ENCODE measurements at regions not wholly inside any gene's neighbourhood (a gene's known extent, or its start where the extent isn't known, plus 50 kb on each side); places are given as distances from the start of the nearest gene placed in this dataset.

DNA sequence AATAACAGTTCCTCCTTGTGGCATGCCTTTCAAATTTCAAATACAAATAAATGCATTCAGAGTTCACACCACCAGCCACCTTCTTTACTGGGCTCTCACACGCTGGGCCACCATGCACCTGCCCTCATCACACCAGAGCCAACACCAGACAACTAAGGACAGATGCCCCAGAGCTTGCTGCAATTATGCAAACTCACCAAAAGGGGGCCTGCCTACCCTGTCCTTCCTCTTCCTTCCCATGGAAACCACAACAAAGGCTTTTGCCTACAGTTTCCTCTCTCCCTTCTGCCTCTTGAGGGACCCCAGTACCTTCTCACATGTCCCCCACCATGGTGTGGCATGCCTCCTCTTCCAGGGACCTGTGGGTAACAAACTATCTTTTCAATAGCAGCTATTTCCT is 1333.9 kb upstream of the TENM3 start:
- DNase-seq = no peak

DNA sequence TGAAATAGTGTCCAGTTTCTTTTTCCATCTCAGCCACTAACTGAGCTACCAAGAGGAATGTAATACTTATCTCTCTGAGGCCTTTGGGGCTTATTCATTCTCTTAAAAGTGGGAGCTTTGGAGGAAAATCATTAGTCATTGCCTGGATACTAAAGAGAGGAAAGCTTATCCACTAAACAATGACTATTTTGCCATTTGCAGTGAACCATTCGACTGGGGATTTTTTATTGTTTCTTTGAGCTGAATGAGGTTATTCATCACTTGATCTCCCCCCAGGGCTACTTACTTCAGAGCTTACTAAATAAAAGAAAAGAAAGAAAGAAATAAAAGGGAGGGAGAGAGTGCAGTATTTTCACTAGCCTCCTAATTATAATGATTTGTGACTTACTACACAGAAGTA is 1329.5 kb upstream of the TENM3 start:
- no peak for DNase-seq

DNA sequence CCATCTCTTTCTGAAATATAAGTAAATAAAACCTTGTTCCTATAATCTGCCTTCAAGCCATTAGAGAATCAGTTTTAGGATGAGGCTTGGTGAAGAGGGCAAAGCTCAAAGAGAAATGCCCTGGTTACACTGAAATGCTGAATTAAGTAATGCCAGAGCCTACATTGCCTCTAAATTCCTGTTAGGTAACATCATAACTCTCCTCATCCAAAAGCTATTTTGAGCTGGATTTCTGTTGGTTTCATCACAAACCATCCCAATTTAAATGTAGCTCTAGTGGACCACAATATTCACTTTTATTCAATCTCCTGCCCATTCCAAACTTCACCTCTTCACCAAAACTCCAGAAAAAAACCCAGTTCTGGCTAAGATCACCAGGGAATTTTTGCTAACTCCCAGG is 1319.7 kb upstream of the TENM3 start:
- DNase-seq = no peak

DNA sequence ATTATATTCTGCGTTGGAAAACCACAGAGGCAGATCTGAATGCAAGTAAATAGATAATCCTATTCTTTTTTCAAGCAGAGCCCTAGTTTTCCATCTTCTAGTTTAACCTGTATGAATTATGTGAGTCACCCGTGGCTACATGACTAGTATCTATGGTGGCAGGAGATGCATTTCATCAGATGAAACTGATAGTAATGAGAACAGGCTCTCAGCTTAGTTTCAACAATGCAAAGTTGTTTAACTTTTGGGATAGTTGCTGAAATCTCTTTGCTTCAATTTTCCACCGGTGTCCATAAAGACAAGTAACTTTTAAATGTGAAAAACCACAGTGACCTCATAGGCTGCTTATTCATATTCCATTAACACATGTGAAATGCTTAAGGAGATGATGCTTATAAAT is 1317.4 kb upstream of the TENM3 start:
- DNase-seq = no peak

DNA sequence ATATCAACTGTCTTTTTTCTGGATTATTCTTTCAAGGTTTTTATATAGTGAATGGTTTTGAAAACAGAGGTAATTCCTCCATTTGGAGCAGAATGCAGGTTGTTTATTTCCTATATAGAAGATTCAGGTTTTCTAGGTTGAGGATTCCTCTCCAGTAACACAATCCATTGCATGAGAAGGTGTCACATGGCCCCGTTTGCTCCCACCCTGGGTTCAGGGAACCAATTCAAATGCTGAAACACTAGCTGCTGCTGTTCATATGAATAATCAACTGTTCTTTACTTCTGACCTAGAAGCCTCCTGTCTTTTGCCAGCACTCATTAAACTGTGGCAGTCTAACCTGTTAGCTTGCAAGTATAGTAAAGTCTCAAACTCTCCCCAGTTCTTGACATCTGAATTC is 1316.9 kb upstream of the TENM3 start:
- DNase-seq = no peak

DNA sequence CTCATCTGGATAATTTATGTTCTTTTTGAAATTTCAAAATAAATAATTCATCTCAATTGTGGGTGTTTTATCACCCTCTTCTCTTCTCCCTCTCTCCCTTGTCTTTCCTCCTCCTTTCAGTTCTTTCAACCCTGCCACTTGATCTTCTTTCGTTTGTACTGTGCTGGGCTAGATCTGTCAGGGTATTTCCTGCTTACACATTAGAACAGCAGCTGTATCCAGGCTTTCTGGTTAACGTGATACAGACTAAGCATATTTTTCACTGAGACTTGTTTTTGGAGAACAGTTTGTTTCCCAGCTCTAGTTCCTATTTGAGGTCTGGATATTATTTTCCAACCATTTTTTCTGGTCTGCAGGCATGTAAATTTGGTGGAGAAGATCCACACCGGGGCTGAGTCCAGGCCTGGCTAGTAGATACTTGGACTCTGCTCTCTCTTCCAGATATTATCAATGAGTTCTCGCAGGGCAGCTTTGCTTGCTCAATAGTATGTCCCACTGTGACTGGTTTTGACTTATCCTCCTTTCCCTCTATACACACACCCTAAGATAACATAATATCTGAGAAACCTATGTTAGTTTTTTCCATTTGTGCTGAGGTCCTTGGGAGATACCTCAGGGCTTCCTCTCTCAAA is 1310.7 kb upstream of the TENM3 start:
- DNase-seq = no peak

DNA sequence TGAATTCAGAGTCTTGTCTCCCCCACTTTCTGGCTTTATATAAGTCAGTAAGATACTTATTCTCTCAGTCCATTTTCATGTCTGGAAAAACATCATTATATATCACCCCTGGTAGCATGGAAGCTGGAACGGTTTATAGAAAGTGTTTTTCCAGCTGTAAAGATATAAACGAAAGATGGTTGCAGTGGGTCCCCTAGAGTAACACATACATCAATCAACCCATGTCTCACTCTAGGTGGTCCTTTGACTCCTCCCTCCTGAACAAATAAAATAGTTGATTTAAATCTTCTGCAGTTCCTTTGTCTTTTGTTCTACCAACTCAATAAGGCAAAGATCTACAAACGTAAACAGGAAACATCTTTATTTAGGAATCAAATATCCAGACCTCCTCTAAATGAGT is 1306.1 kb upstream of the TENM3 start:
- no peak for DNase-seq

DNA sequence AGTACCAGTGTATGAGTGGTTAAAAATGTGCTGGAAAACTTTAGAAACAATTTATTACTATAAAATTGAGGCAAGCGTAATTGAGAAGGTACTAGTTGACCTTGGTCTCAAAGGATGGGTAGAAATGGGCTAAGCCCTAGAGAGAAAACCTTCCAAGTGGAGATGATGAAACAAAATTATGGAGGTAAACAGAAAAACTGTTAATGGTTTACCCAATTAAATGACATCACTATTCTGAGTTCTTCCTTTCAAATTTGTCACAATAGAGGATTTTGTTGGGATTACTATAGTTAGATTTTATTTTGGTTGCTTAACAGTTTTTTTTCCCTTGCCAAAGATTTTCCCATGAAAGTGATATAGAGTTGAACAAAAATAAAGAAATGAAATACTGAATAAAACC is 1302.5 kb upstream of the TENM3 start:
- DNase-seq = no peak

DNA sequence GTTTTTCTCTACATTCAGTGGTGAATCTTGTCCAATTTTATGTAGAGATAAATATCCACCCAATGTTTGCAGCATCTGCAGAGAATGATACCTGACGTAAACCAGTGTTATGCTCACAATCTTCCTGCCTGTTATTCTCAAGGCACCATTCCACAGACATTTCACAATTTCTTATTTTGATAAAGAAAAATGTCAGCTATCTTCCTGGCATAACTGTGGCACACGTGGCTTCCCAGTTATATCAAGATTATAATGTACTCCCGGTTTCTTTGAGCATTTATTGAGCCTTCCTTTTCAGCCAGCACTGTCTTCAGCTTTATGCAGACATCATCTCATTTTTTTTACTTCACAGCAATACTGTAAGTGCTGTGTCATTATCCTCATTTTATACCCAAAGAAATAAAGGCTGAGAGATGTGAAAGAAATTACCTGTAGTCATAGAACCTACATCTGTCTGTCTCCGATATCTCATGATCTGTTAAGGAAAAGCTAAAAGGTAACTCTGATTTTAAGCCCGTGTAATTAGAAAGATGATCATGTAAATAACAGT is 1300.8 kb upstream of the TENM3 start:
- DNase-seq = no peak

DNA sequence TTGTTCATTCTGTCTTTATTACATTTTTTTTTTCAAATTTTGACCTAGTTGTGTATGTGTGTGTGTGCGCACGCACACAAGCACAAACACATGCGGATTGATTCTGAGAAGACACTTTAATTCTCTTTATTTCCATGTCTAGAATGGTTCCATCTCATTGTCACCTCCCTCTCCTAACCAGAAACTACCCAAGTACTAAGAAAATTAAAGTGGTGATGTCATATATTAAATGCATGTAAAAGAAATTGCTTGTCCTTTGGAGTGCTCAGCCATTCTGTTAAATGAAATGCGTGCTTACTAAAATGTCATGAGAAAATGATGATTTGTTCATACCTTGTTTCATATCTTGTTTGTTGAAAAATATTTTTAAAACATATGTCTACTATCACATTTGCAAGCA is 1297.0 kb upstream of the TENM3 start:
- no peak for DNase-seq

DNA sequence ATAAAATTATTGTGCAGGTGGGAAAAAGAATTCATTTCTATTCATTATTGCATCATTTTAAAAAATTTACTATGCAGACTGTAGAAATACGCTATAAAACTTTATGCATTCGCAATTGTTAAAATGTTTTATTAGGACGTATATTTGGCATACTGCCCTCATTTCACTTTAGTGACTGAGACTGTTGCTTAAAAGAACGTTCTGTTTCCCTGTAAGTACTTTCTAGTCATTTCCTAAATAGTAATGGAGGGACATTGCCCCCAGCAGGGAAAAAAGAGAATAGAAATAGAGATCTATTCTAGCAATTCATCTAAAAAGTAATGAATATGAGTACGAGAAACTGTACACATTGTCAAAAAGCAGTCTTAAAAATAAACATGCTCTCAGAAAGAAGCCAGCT is 1295.8 kb upstream of the TENM3 start:
- DNase-seq = no peak

DNA sequence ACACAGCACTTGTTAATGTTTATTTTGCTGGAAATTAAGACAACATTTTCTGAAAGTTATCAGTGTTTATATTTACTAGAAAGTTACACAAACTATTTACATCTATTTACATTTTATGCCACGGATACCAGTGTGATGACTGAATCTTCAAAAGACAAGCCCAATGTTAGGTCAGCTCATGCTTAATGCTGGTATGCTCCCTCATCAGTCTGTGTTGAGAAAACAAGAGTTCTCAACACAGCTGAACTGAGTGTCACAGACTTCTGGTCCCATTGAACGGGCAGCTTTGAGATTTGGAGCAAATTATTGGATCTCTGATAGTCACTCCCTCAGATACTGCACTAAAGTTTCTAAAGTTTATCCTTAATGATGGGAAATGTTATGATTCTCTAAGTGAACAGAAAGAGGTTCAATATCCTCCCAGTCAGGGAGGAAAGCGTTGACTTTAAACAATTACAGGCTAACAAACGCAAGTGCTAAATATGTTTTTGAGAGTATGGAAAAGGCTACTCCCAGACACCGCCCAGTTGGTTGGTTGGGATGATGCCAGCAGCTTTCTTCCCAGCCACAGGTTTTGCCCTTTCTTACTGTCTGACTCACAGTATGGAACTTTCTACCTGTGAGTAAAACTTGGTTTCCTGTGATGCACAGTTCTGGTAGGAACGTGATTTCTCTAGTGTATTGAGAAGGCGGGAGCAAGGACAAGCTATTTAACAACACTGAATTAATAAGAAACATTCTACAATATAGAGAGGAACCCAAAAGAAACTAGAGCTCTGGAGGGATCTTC is 1293.6 kb upstream of the TENM3 start:
- DNase-seq = no peak

DNA sequence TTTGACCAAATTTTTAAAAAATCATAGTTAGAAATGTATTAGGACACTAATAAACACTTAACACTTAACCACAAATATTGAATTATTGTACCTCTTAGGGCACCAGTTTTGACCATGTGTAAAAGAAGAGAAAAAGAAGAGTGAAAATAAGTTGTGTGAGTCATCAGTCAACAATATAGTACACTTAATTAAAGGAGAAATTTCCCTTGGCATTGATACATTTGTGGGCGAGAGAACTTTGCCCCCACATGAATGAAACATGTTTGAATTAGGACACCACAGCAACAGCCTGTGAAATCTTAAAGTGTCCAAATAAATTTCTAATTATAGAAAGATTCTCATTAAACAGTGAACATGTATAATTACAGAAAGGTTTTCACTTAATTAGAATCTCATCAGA is 1292.8 kb upstream of the TENM3 start:
- DNase-seq = no peak

DNA sequence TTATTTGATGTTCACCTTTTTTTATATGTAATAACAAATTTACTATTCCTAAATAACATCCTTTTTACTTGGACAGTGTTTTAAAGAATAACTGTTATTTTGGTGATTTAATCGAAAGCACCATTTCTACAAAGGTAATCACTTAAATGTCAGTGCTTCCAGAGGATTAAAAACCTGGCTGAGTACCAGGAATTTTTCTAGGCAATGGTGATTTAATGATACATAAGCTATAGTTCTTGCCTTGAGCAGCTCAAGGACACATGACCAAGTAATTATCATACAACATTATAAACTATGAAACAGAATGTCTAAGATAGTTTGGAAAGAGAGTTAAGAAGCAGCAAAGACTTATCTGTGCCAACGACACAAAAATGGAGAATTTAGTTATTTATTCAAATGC is 1291.9 kb upstream of the TENM3 start:
- no peak for DNase-seq

DNA sequence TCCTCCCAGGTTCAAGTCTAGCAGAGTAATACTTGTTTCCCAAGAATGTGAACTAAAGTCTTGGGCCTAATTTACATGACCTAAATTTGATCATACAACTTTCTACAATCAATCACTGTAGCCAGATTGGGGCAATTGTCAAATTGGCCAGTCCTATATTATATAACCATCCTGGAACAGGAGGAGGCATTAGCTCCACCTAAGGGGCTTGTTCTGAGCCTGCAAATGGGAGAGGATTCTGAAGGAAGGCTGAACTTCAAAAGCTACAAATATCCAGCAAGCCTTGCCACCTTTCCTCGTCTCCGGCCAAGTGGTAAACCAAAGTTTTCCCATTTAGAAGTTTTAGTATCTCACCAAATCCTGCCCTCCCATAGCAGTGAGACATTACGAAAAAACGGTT is 1289.6 kb upstream of the TENM3 start:
- DNase-seq = no peak

DNA sequence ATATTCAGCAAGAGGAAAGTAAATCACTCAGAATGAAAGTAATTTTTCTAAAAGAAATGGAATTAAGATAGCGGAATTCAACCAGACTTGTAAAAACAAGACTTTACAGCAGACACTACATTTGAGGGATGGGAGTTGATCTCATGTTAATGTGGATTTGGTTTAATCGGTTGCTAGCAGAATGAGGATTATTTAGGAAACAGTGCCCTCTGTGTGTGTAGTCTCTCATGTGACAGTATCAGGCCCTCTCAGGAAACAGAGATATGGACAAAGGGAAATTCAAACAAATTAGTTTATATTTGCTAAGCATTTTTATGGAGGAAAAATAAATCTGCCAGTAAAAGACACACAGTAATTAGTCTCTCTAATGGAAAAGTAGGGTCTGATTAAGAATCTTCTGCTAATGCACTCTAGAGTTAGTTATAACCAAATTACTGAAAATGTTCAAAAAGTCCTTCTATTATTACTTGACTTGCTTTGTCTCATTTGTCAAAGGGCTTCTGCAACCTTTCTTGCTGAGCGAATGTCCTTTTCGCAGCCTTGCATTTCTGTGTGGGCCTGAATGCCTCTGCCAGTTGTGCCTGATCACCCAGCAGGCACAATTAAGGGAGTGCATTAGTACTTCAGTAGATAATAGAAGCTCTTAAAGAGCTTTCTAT is 1282.3 kb upstream of the TENM3 start:
- no peak for DNase-seq

DNA sequence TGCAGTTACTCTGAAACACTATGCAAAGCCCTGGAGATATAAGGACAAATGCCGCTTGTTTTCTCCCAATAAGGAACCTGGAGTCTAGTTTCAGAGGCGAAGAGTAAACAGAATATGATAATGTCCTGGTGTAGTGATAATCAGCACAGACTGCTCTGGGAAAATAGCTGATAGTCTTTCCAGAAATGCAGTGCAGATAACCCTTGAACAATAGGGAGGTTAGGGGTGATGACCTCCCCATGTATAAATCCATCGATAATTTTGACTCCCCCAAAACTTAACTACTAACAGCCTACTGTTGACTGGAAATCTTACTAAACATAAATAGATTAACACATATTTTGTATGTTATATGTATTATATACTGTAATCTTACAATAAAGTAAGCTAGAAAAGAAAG is 1280.9 kb upstream of the TENM3 start:
- DNase-seq = no peak

DNA sequence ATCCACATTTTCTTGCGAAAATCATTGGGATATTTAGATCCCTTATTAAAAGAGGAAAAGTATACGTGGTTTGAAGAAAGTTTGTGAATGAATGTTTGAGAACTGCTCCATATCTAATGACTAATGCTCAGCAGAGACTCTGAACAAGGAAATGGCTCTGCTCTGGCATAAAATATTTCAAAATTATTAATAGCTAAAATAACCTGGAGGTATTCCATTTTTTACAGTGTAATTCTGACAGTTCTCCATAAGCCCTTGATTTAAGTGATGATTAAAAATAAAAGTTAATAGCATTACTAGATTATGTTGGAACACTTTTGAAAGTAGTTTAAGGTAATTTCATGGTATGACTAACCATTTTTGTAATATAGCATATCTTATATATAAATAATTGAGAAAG is 1276.9 kb upstream of the TENM3 start:
- no peak for DNase-seq

DNA sequence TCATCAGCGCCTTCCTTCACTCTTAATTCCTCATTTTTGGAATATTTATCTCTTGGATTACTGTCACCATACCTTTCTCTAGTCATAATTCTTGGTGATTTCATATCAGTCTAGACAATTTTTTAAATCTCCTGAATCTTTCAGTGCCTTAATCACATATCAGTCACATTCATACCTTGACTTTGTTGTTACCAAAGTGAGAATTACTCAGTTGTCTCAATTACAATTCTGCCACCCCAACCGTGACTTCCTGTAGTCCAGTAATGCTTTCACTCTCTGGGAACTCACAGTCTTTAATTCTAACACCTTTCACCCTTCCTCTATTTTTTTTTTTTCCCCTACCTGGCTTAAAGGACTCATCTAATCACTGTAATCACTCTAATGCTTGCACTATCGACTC is 1275.3 kb upstream of the TENM3 start:
- DNase-seq = no peak

DNA sequence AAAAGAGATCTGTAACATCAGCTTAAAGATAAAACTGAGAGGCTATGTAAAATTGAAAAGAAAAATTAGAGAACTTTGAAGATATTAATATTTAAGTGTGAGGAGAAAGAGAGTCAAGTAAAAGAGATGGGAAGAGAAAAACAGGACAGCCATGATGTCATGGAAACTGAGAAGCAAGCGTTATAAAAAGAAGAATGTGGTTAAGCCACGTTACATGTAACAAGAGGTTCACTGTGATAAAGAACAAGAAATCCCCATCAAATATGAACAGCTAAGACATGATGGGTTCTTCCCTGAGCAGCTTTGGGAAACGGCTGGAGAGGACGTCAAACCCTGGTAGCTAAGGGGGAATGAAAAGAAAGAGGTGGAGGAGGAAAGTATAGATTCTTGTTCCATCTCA is 1269.3 kb upstream of the TENM3 start:
- no peak for DNase-seq

DNA sequence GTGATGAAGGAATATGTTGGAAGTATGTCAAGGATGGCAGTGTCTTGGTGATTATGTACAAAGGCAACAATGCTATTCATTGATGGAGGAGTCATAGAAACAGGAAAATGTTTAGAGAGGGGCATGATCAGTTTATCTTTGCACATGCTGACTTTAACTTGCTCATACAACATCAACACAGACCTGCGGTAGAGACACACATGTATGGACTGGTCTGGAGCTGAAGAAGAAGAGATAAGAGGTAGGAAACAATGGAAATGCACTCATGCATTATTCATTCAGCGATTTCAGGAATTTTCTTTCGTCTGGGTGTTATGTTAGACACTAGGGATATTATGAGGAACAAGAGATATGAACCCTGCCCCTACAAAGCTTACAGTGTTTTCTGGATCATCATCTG is 1252.3 kb upstream of the TENM3 start:
- no peak for DNase-seq

DNA sequence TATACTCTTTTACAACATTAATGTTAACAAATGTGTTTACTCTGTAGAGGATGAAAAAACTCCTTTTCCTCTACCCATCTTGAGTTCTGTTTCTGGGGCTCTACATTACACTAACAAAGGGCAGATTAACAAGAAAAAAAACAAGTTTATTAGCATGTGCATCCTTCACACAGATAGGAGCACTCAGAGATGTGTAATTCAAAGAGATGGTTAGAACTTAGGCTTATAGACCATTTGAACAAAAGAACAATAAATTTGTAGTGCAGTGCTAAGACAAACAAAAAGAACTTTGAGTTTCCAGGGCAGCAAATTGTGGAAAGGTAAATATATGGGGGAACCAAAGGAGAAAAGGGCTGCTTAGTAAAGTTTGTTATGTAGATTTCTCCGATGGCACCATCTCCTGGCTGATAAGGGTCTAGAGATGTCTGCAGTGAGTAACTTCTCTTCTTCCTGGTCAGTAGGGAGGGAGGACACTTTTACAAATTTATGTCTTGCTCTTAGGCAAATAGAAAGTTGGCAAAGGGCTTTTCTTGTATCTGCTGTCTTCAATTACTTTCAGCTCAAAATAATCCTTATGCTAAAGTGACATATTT is 1249.9 kb upstream of the TENM3 start:
- DNase-seq = no peak

DNA sequence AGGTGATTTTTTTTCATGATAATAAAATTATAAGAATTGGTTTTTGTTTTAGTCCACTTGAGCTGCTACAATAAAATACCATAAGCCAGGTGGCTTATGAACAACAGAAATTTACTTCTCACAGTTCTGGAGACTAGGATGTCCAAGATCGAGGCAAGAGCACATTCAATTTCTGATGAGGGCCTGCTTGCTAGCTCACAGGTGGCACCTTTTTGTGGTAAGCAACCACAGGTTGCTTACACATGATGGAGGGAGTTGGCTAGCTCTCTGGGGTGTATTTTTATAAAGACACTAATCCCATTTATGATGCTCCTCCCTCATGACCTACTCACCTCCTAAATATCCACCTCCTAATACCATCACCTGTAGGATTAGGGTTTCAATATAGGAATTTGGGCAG is 1248.5 kb upstream of the TENM3 start:
- no peak for DNase-seq

DNA sequence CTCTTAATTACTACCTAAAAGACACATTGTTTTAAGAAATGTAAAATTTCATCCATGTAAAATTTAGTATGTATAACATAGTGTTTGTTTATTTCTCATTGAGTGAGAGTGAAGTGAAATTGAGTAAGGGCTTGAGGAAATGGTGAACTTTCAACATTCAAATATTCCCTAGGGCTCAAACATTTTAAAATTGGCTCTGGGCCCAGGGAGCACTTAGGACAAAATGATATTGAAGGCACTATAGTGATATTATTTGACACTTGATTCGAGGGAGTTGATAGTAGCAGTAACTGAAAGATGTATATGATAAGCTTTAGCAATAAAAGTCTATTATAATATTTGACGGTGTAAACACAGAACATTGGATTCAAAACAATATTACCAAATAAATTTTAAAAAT is 1244.0 kb upstream of the TENM3 start:
- DNase-seq = no peak
